ENCODE measurements at regions not wholly inside any gene's neighbourhood (a gene's known extent, or its start where the extent isn't known, plus 50 kb on each side); places are given as distances from the start of the nearest gene placed in this dataset.

GRCh38 chr5:97580746-97581145 lies 397.7 kb upstream of the RIOK2 start:
- H3K4me3 Mint-ChIP-seq = no peak overlapping the region
- H3K9me3 Mint-ChIP-seq = peaks cover 8% of the 10 kb centered on the region
- no peak for DNase-seq (ENCODE audit: low spot score in 2 of 2, unreplicated experiment in 2 of 2)
- H3K27ac Mint-ChIP-seq = no peak overlapping the region
- H3K4me1 Mint-ChIP-seq = no peaks in the 10 kb centered on the region
- H3K27me3 Mint-ChIP-seq (ENCODE audit: low read depth) = no peaks in the 10 kb centered on the region
- no peak for TF ChIP-seq CTCF (IDR thresholded peaks at IDR 0.05; ENCODE audit: unreplicated experiment)
- no peaks in the 10 kb centered on the region for H3K36me3 Mint-ChIP-seq

GRCh38 chr5:97591781-97592180 lies 408.7 kb upstream of the RIOK2 start:
- Mint-ChIP-seq H3K27ac (no peak overlapping the region), H3K4me3 (no peak overlapping the region), H3K9me3 (peaks cover 22% of the 10 kb centered on the region), H3K4me1 (no peaks in the 10 kb centered on the region), H3K36me3 (no peaks in the 10 kb centered on the region), H3K27me3 (ENCODE audit: low read depth) (no peaks in the 10 kb centered on the region)
- DNase-seq (ENCODE audit: low spot score in 2 of 2, unreplicated experiment in 2 of 2) = no peak
- TF ChIP-seq CTCF (IDR thresholded peaks at IDR 0.05; ENCODE audit: unreplicated experiment) = no peak

- H3K4me1 Mint-ChIP-seq = no peaks in the 10 kb centered on the region
- DNase-seq (ENCODE audit: low spot score in 2 of 2, unreplicated experiment in 2 of 2) = no peak
- TF ChIP-seq CTCF (IDR thresholded peaks at IDR 0.05; ENCODE audit: unreplicated experiment) = no peak
- H3K27ac Mint-ChIP-seq = no peak overlapping the region
- H3K27me3 Mint-ChIP-seq (ENCODE audit: low read depth) = no peaks in the 10 kb centered on the region
- H3K36me3 Mint-ChIP-seq = no peaks in the 10 kb centered on the region
- H3K9me3 Mint-ChIP-seq = peaks cover 44% of the 10 kb centered on the region
- H3K4me3 Mint-ChIP-seq = no peak overlapping the region
Measured at GRCh38 chr5:97600486-97600885, 417.4 kb upstream of the RIOK2 start.

- Mint-ChIP-seq H3K27ac (no peak overlapping the region), H3K4me3 (no peak overlapping the region), H3K36me3 (no peaks in the 10 kb centered on the region), H3K9me3 (peaks cover 32% of the 10 kb centered on the region), H3K4me1 (no peaks in the 10 kb centered on the region), H3K27me3 (ENCODE audit: low read depth) (no peaks in the 10 kb centered on the region)
- no peak for TF ChIP-seq CTCF (IDR thresholded peaks at IDR 0.05; ENCODE audit: unreplicated experiment)
- no peak for DNase-seq (ENCODE audit: low spot score in 2 of 2, unreplicated experiment in 2 of 2)
Measured at GRCh38 chr5:97601651-97602050, 418.6 kb upstream of the RIOK2 start.

- Mint-ChIP-seq H3K9me3 (peaks cover 13% of the 10 kb centered on the region), H3K4me3 (no peak overlapping the region), H3K27ac (no peak overlapping the region), H3K36me3 (no peaks in the 10 kb centered on the region), H3K4me1 (no peaks in the 10 kb centered on the region), H3K27me3 (ENCODE audit: low read depth) (no peaks in the 10 kb centered on the region)
- DNase-seq (ENCODE audit: low spot score in 2 of 2, unreplicated experiment in 2 of 2) = no peak
- no peak for TF ChIP-seq CTCF (IDR thresholded peaks at IDR 0.05; ENCODE audit: unreplicated experiment)
Measured at GRCh38 chr5:97606531-97606930, 423.5 kb upstream of the RIOK2 start.

- no peaks in the 10 kb centered on the region for H3K36me3 Mint-ChIP-seq
- H3K27me3 Mint-ChIP-seq (ENCODE audit: low read depth) = no peaks in the 10 kb centered on the region
- H3K9me3 Mint-ChIP-seq = peaks cover 10% of the 10 kb centered on the region
- no peak overlapping the region for H3K4me3 Mint-ChIP-seq
- DNase-seq (ENCODE audit: low spot score in 2 of 2, unreplicated experiment in 2 of 2) = no peak
- no peak for TF ChIP-seq CTCF (IDR thresholded peaks at IDR 0.05; ENCODE audit: unreplicated experiment)
- H3K27ac Mint-ChIP-seq = no peak overlapping the region
- H3K4me1 Mint-ChIP-seq = no peaks in the 10 kb centered on the region
Measured at GRCh38 chr5:97608501-97608900, 425.5 kb upstream of the RIOK2 start.

Data from mesothelial cell of epicardium (in vitro differentiated cells).